SU-DHL-6 (cell line): ENCODE measurements at regions not wholly inside any gene's neighbourhood (a gene's known extent, or its start where the extent isn't known, plus 50 kb on each side); places are given as distances from the start of the nearest gene placed in this dataset.

Experiments used
- EZH2phosphoT487 ChIP-seq: fragments of 200-600 bp; sonication (generic), shearing (Covaris generic); conservative IDR thresholded peaks from 2 replicates; pipeline ENCODE4 v1.6.1; 2018; ENCODE audit warnings: mild to moderate bottlenecking, antibody characterized with exemption, low read length, moderate library complexity, mixed read lengths
- TF ChIP-seq, protein P1 (sequence below): fragments of 200-600 bp; sonication (generic); IDR thresholded peaks from one replicate; pipeline ENCODE4 v1.5.1; 2017; ENCODE audit warnings: antibody characterized with exemption, mild to moderate bottlenecking, low read length, moderate library complexity; ENCODE audit not compliant: insufficient read depth, poor library complexity, severe bottlenecking

- TF ChIP-seq, protein P1, sequence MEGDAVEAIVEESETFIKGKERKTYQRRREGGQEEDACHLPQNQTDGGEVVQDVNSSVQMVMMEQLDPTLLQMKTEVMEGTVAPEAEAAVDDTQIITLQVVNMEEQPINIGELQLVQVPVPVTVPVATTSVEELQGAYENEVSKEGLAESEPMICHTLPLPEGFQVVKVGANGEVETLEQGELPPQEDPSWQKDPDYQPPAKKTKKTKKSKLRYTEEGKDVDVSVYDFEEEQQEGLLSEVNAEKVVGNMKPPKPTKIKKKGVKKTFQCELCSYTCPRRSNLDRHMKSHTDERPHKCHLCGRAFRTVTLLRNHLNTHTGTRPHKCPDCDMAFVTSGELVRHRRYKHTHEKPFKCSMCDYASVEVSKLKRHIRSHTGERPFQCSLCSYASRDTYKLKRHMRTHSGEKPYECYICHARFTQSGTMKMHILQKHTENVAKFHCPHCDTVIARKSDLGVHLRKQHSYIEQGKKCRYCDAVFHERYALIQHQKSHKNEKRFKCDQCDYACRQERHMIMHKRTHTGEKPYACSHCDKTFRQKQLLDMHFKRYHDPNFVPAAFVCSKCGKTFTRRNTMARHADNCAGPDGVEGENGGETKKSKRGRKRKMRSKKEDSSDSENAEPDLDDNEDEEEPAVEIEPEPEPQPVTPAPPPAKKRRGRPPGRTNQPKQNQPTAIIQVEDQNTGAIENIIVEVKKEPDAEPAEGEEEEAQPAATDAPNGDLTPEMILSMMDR = no peak
- TF ChIP-seq EZH2phosphoT487 = no peak
These were observed 792.8 kb downstream of the ZPLD1 start for GRCh38 chr3:103227651-103228050.
